Suprapubic skin (tissue), 4 donors: ENCODE measurements at regions not wholly inside any gene's neighbourhood (a gene's known extent, or its start where the extent isn't known, plus 50 kb on each side); places are given as distances from the start of the nearest gene placed in this dataset.

ENCODE experiments used
- CTCF ChIP-seq, 2 donors: fragments of 200-600 bp in 1 of 2; fragments of 450-650 bp in 1 of 2; sonication (generic) in 1 of 2; IDR thresholded peaks; one replicate each; pipeline ENCODE4 v1.5.1; 2016 to 2019; ENCODE audit warnings: antibody characterized with exemption in 2 of 2, mild to moderate bottlenecking in 1 of 2, moderate library complexity in 1 of 2
- EP300 ChIP-seq: sonication (generic); formaldehyde crosslinking; IDR thresholded peaks from one replicate; pipeline ENCODE4 v1.6.1; 2017; ENCODE audit warnings: antibody characterized with exemption
- POLR2A ChIP-seq, 2 donors: fragments of 450-650 bp; IDR thresholded peaks; one replicate each; pipeline ENCODE4 v1.6.1; 2017; ENCODE audit warnings: antibody characterized with exemption in 2 of 2, mild to moderate bottlenecking in 2 of 2, moderate library complexity in 2 of 2
- POLR2AphosphoS5 ChIP-seq, 3 donors: sonication (generic); formaldehyde crosslinking; IDR thresholded peaks; one replicate each; pipeline ENCODE4 v1.6.1; 2017; ENCODE audit warnings: antibody characterized with exemption in 3 of 3

DNA sequence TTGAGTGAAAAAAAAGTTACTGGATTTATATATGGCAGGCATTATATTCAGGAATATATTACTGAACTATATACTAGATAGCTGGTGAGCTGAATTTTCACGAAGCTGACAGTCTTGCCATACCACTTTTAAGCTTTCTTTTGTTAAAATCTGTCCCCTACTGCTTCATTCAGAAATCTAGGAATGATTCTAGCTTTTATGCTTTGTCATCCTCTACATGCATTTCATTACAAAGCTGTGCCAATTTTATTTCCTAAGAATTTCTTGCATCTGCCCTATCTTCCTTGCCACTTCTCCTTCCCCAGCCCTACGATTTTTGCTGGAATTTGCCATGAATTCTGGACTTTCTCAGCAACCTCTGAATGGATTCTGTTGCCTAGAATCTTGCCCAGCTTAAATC, 158.5 kb upstream of the ADGRB3 start:
- TF ChIP-seq CTCF (IDR thresholded peaks at IDR 0.05), result no peak
- TF ChIP-seq POLR2A (IDR thresholded peaks at IDR 0.05), result no peak
- no peak for TF ChIP-seq EP300
- TF ChIP-seq POLR2AphosphoS5 (IDR thresholded peaks at IDR 0.05), result no peak
